ENCODE measurements at regions not wholly inside any gene's neighbourhood (a gene's known extent, or its start where the extent isn't known, plus 50 kb on each side); places are given as distances from the start of the nearest gene placed in this dataset.

DNA sequence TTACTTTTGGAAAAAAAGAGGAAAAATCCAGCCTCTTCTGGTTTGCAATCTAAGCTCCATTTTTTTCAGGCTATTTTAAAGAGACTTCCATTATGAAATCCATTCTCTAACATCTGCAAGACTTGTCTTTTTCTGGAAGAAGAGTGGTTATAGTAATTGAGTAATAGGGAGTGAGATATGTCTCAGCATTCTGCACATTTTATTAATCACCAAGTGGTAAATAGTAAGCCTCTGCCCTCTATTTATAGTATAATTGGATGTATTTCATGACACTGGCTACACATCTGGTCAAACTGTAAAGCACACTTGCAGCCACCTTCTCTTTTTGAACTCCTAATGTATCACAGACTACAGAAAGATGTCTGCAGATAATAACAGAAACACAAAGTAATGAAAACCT, 391.1 kb downstream of the ETS1 start:
- no peak overlapping the region for H3K27ac Mint-ChIP-seq (ENCODE audit: low read depth, unreplicated experiment)
- H3K27me3 Mint-ChIP-seq (ENCODE audit: insufficient read depth, unreplicated experiment): no peaks in the 10 kb centered on the region
- H3K36me3 Mint-ChIP-seq (ENCODE audit: insufficient read depth, unreplicated experiment): no peaks in the 10 kb centered on the region
- ChIA-PET CTCF (interaction anchor here (0.7 to 1.0 kb wide), 2 partner anchors 10 to 31 kb away, joined by 3 to 5 read pairs; no protein-coding TSS in a partner anchor), POLR2A (interaction anchor here (0.6 to 1.7 kb wide), 2 partner anchors 10 to 616 kb away, joined by 6 to 7 read pairs; no protein-coding TSS in a partner anchor)
- no peak for TF ChIP-seq CTCF (IDR thresholded peaks at IDR 0.05; ENCODE audit: unreplicated experiment)
- BruUV-seq (replicated peaks): no TSS peak
- peaks cover 9% of the 10 kb centered on the region for H3K4me1 Mint-ChIP-seq (ENCODE audit: insufficient read depth, unreplicated experiment)
- intact Hi-C loops (cut with micrococcal nuclease): no loop called here
- H3K4me3 Mint-ChIP-seq (ENCODE audit: unreplicated experiment): no peak overlapping the region
- H3K9me3 Mint-ChIP-seq (ENCODE audit: unreplicated experiment): no peaks in the 10 kb centered on the region
- DNase-seq (ENCODE audit: unreplicated experiment): no peak

DNA sequence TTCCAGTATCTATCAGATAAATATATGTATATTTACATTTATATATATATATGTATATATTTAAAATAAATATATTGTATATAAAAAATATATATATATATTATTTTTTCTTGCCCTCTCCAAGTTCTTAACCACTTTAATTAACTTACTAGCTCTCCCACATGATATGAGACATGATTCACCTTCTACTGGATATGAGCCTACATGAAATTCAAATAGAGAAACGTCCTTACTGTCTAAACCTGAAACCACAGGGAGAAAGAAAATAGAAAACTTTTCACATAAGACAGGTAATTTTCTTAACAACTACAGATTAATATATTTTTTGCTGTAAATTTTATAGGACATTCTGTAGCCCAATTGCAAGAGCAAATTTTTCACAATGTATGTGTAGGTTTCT, 391.6 kb downstream of the ETS1 start:
- Mint-ChIP-seq H3K27me3 (ENCODE audit: insufficient read depth, unreplicated experiment) (no peaks in the 10 kb centered on the region), H3K9me3 (ENCODE audit: unreplicated experiment) (no peaks in the 10 kb centered on the region), H3K27ac (ENCODE audit: low read depth, unreplicated experiment) (no peak overlapping the region), H3K4me3 (ENCODE audit: unreplicated experiment) (no peak overlapping the region), H3K36me3 (ENCODE audit: insufficient read depth, unreplicated experiment) (no peaks in the 10 kb centered on the region), H3K4me1 (ENCODE audit: insufficient read depth, unreplicated experiment) (peaks cover 9% of the 10 kb centered on the region)
- no TSS peak for BruUV-seq (replicated peaks)
- ChIA-PET POLR2A (interaction anchor here (0.6 to 1.7 kb wide), 2 partner anchors 11 to 617 kb away, joined by 6 to 7 read pairs; no protein-coding TSS in a partner anchor), CTCF (interaction anchor here (0.7 to 1.0 kb wide), 2 partner anchors 10 to 31 kb away, joined by 3 to 5 read pairs; no protein-coding TSS in a partner anchor)
- intact Hi-C loops (cut with micrococcal nuclease): no loop called here
- TF ChIP-seq CTCF (IDR thresholded peaks at IDR 0.05; ENCODE audit: unreplicated experiment): no peak
- DNase-seq (ENCODE audit: unreplicated experiment): no peak

DNA sequence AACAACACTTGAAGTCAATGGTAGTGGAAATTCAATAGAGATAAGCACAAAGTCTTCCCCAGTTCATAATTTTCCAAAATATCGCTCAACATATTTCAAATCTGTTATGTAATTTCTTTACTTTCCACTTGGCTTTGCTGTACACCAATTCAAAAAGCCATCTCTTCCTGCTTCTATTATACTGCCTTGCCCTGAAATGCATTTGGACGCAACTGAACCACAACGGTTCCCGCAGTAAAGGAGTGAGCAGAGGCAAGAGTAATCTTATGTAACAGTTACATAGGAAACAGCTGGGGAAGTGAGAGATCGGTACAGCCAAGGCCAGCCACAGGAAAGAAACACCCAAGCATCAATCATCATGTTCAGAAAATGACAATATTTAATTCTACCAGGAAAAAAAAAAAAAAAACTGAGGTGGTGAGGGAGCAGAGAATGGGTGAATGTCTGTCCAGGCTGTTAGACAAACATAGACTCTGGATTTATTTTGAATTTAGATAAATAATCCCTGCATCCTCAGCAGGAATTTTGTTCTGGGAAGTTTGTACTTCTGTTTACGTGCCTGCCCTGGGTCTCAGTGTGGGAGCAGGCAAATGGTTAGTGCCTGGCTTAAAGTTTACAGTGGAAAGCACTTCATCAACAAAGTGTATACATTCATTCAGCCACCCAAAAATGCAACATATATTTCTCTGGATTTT, 392.2 kb downstream of the ETS1 start:
- Mint-ChIP-seq H3K4me1 (ENCODE audit: insufficient read depth, unreplicated experiment) (peaks cover 9% of the 10 kb centered on the region), H3K27ac (ENCODE audit: low read depth, unreplicated experiment) (no peak overlapping the region), H3K36me3 (ENCODE audit: insufficient read depth, unreplicated experiment) (no peaks in the 10 kb centered on the region), H3K4me3 (ENCODE audit: unreplicated experiment) (no peak overlapping the region), H3K27me3 (ENCODE audit: insufficient read depth, unreplicated experiment) (no peaks in the 10 kb centered on the region), H3K9me3 (ENCODE audit: unreplicated experiment) (no peaks in the 10 kb centered on the region)
- no peak for TF ChIP-seq CTCF (IDR thresholded peaks at IDR 0.05; ENCODE audit: unreplicated experiment)
- ChIA-PET POLR2A (interaction anchor here (1.7 kb wide), 1 partner anchor 11 kb away, joined by 7 read pairs; no protein-coding TSS in a partner anchor), CTCF (interaction anchor here (0.7 kb wide), 1 partner anchor 11 kb away, joined by 3 read pairs; no protein-coding TSS in a partner anchor)
- BruUV-seq (replicated peaks): no TSS peak
- intact Hi-C loops (cut with micrococcal nuclease): no loop called here
- no peak for DNase-seq (ENCODE audit: unreplicated experiment)

DNA sequence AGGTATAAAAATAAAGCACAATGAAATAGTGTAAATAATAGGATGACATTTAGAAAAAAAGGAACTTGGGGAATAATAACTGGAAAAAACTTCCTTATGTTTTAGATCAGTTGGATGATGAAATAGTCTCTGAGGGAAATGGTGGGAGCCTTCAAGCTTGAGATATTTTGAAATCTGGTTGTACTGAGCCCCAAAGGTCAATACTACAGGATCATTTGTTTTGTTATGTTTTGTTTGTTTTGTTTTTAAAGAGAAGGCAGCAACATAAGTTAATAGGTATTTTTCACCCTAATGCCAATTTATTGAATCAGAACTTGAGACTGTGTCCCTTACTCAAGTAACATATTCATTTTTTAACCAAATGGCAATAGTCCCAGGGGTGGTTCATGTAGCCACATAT, 393.1 kb downstream of the ETS1 start:
- no peak for TF ChIP-seq CTCF (IDR thresholded peaks at IDR 0.05; ENCODE audit: unreplicated experiment)
- intact Hi-C loops (cut with micrococcal nuclease): no loop called here
- no TSS peak for BruUV-seq (replicated peaks)
- Mint-ChIP-seq H3K4me1 (ENCODE audit: insufficient read depth, unreplicated experiment) (peaks cover 9% of the 10 kb centered on the region), H3K27ac (ENCODE audit: low read depth, unreplicated experiment) (no peak overlapping the region), H3K27me3 (ENCODE audit: insufficient read depth, unreplicated experiment) (no peaks in the 10 kb centered on the region), H3K4me3 (ENCODE audit: unreplicated experiment) (no peak overlapping the region), H3K36me3 (ENCODE audit: insufficient read depth, unreplicated experiment) (no peaks in the 10 kb centered on the region), H3K9me3 (ENCODE audit: unreplicated experiment) (no peaks in the 10 kb centered on the region)
- POLR2A ChIA-PET: interaction anchor here (1.2 kb wide), 1 partner anchor 18 kb away, joined by 3 read pairs; no protein-coding TSS in a partner anchor
- CTCF ChIA-PET: no interaction called here
- DNase-seq (ENCODE audit: unreplicated experiment): no peak

All from MCF 10A (cell line).